HCT116 (cell line): ENCODE measurements at regions not wholly inside any gene's neighbourhood (a gene's known extent, or its start where the extent isn't known, plus 50 kb on each side); places are given as distances from the start of the nearest gene placed in this dataset.

Experiments used
- ATAC-seq: fragments of 200-7000 bp; cut with Tn5 transposase; 2 replicates; pipeline ENCODE4 v1.9.1; 2020; ENCODE audit warnings: mild to moderate bottlenecking, moderate library complexity
- BruUV-seq: library from RNA; stranded (reverse); fragments of 400-500 nt; replicated peaks from 2 replicates; lab custom pipeline; 2021; lab: Mats Ljungman, UMichigan
- CTCF ChIA-PET: fragments of 300-600 bp; sonication (Branson Sonifier 250); formaldehyde crosslinking; loops from one replicate; lab custom pipeline; 2021; ENCODE audit warnings: antibody characterized with exemption; lab: Charles Lee
- POLR2A ChIA-PET: fragments of 300-600, 350-600 bp; sonication (Branson Sonifier 250); formaldehyde crosslinking; loops from one replicate; lab custom pipeline; 2021; ENCODE audit warnings: antibody characterized with exemption; lab: Charles Lee
- RAD21 ChIA-PET, 2 experiments: fragments of 300-600 bp; sonication (Branson Sonifier 250); formaldehyde crosslinking; loops; one replicate each; lab custom pipeline; 2023; ENCODE audit warnings: low total read pairs in 2 of 2; ENCODE audit not compliant: uncharacterized antibody in 2 of 2, unreplicated experiment in 2 of 2, low non-redundant PET in 1 of 2; lab: Charles Lee
- DNase-seq: peaks from one replicate; pipeline ENCODE4 v3.0.0-alpha.2; 2010; ENCODE audit warnings: low read depth, low spot score
- H2AFZ ChIP-seq: fragments of 200-600 bp; shearing (Covaris generic), sonication (generic); 2 replicates; pipeline ENCODE4 v1.6.1; 2017; ENCODE audit warnings: low read depth, mixed run types, mixed read lengths, antibody characterized with exemption, low read length; ENCODE audit not compliant: poor library complexity, severe bottlenecking
- H3K27ac ChIP-seq: 2 replicates; pipeline ENCODE4 v1.5.1; 2012; ENCODE audit warnings: low read depth, low read length
- H3K27me3 ChIP-seq: fragments of 200-600 bp; sonication (generic); 2 replicates; pipeline ENCODE4 v1.6.1; 2016; ENCODE audit warnings: mixed run types, low read length, mixed read lengths; ENCODE audit not compliant: insufficient read depth
- H3K36me3 ChIP-seq, 2 experiments: fragments of 200-500 bp in 1 of 2; fragments of 200-600 bp in 1 of 2; sonication (Bioruptor generic) in 1 of 2; sonication (generic) in 1 of 2; 2 replicates each; pipeline versions ENCODE4 v1.5.1 to v1.6.1; 2014 to 2016; ENCODE audit warnings: low read length in 2 of 2, inconsistent platforms in 1 of 2, mixed read lengths in 1 of 2, mixed run types in 1 of 2; ENCODE audit not compliant: insufficient read depth in 2 of 2, control insufficient read depth in 1 of 2
- H3K4me1 ChIP-seq, 2 experiments: fragments of 200-600 bp in 1 of 2; sonication (generic) in 1 of 2; 2 replicates each; pipeline versions ENCODE4 v1.5.1 to v1.6.1; 2012 to 2017; ENCODE audit warnings: low read length in 2 of 2, inconsistent platforms in 1 of 2, mild to moderate bottlenecking in 1 of 2, mixed read lengths in 1 of 2, mixed run types in 1 of 2, moderate library complexity in 1 of 2; ENCODE audit not compliant: insufficient read depth in 2 of 2, control insufficient read depth in 1 of 2
- H3K4me2 ChIP-seq: fragments of 200-600 bp; sonication (generic); 2 replicates; pipeline ENCODE4 v1.6.1; 2017; ENCODE audit warnings: mixed run types, low read length, mixed read lengths
- H3K4me3 ChIP-seq, 2 experiments: fragments of 200-600 bp in 1 of 2; sonication (generic) in 1 of 2; replicated peaks in 1 of 2; 2 replicates each; pipeline ENCODE4 v1.5.1; 2011 to 2016; ENCODE audit warnings: low read length in 2 of 2, control low read depth in 1 of 2, low read depth in 1 of 2, mild to moderate bottlenecking in 1 of 2, mixed read lengths in 1 of 2, mixed run types in 1 of 2
- H3K79me2 ChIP-seq: fragments of 200-600 bp; sonication (generic); 2 replicates; pipeline ENCODE4 v1.6.1; 2017; ENCODE audit warnings: mild to moderate bottlenecking, mixed run types, low read length, moderate library complexity, mixed read lengths; ENCODE audit not compliant: insufficient read depth
- H3K9ac ChIP-seq: fragments of 200-600 bp; sonication (generic); 2 replicates; pipeline ENCODE4 v1.6.1; 2016; ENCODE audit warnings: low read length, mixed read lengths
- H3K9me2 ChIP-seq: fragments of 200-600 bp; sonication (generic), shearing (Covaris generic); 2 replicates; pipeline ENCODE4 v1.6.1; 2017; ENCODE audit warnings: mixed run types, mild to moderate bottlenecking, moderate library complexity; ENCODE audit not compliant: insufficient read depth
- H3K9me3 ChIP-seq, 2 experiments: fragments of 200-500 bp in 1 of 2; fragments of 200-600 bp in 1 of 2; sonication (Bioruptor generic) in 1 of 2; sonication (generic) in 1 of 2; 2 replicates each; pipeline ENCODE4 v1.6.1; 2014 to 2017; ENCODE audit warnings: low read length in 2 of 2, mixed read lengths in 2 of 2, inconsistent platforms in 1 of 2, low read depth in 1 of 2, mild to moderate bottlenecking in 1 of 2, mixed run types in 1 of 2, moderate library complexity in 1 of 2; ENCODE audit not compliant: control insufficient read depth in 1 of 2, insufficient read depth in 1 of 2
- H4K20me1 ChIP-seq: fragments of 200-600 bp; sonication (generic), shearing (Covaris generic); 2 replicates; pipeline ENCODE4 v1.6.1; 2017; ENCODE audit warnings: mixed run types, mild to moderate bottlenecking, moderate library complexity; ENCODE audit not compliant: insufficient read depth
- ATF3 ChIP-seq: IDR thresholded peaks from 2 replicates; pipeline ENCODE4 v1.6.1; 2012
- CBX3 ChIP-seq: IDR thresholded peaks from 2 replicates; pipeline ENCODE4 v1.6.1; 2012; ENCODE audit warnings: low read depth
- EGR1 ChIP-seq: IDR thresholded peaks from 2 replicates; pipeline ENCODE4 v1.6.1; 2012; ENCODE audit warnings: low read depth
- EZH2 ChIP-seq: fragments of 200-600 bp; sonication (generic); IDR thresholded peaks from 2 replicates; pipeline ENCODE4 v1.6.1; 2017; ENCODE audit warnings: antibody characterized with exemption, mixed run types
- FOSL1 ChIP-seq: IDR thresholded peaks from 2 replicates; pipeline ENCODE4 v1.6.1; 2012; ENCODE audit warnings: low read depth
- JUND ChIP-seq: IDR thresholded peaks from 2 replicates; pipeline ENCODE4 v1.6.1; 2012
- MAX ChIP-seq: IDR thresholded peaks from 2 replicates; pipeline ENCODE4 v1.6.1; 2012
- POLR2AphosphoS5 ChIP-seq: IDR thresholded peaks from 2 replicates; pipeline ENCODE4 v1.6.1; 2011; ENCODE audit warnings: mild to moderate bottlenecking, low read depth, low read length, moderate library complexity
- REST ChIP-seq: IDR thresholded peaks from 2 replicates; pipeline ENCODE4 v1.6.1; 2012; ENCODE audit warnings: low read depth
- SIN3A ChIP-seq: IDR thresholded peaks from 2 replicates; pipeline ENCODE4 v1.6.1; 2012; ENCODE audit warnings: low read depth
- SRF ChIP-seq: IDR thresholded peaks from 2 replicates; pipeline ENCODE4 v1.6.1; 2012; ENCODE audit warnings: low read depth
- TCF7L2 ChIP-seq: IDR thresholded peaks from 2 replicates; pipeline ENCODE4 v1.7.0; 2011; ENCODE audit warnings: borderline replicate concordance, inconsistent platforms; ENCODE audit not compliant: insufficient read depth, insufficient read length; ENCODE audit errors: extremely low read depth
- YY1 ChIP-seq: IDR thresholded peaks from 2 replicates; pipeline ENCODE4 v1.6.1; 2011; ENCODE audit warnings: low read length, low read depth, moderate library complexity, mild to moderate bottlenecking; ENCODE audit not compliant: insufficient replicate concordance; ENCODE audit errors: extremely low read depth
- ZFX ChIP-seq: fragments of 450-650 bp; IDR thresholded peaks from 2 replicates; pipeline ENCODE4 v1.6.1; 2017
- intact Hi-C: fragments of 100-400 bp; cut with micrococcal nuclease; formaldehyde crosslinking; loops from 2 replicates; pipeline ENCODE4 v1.10.0; 2022

- no peaks in the 10 kb centered on the region for H3K79me2 ChIP-seq
- TF ChIP-seq TCF7L2 (no peak), ZFX (no peak), SIN3A (no peak), SRF (no peak), CBX3 (no peak), JUND (no peak), ATF3 (no peak), MAX (no peak), YY1 (no peak)
- DNase-seq (no peak), ATAC-seq (no peak)
- no peak overlapping the region for H2AFZ ChIP-seq
- intact Hi-C loops: no loop called here
- CTCF ChIA-PET: no interaction called here
- no peak overlapping the region for H3K9ac ChIP-seq
- no peaks in the 10 kb centered on the region for H4K20me1 ChIP-seq
- POLR2A ChIA-PET: no interaction called here
- no peak overlapping the region for H3K27ac ChIP-seq
- no peaks in the 10 kb centered on the region for H3K9me3 ChIP-seq
- RAD21 ChIA-PET: no interaction called here
- no TSS peak for BruUV-seq
- H3K36me3 ChIP-seq: no peaks in the 10 kb centered on the region
- peaks cover 48% of the 10 kb centered on the region for H3K27me3 ChIP-seq
- H3K4me1 ChIP-seq: no peaks in the 10 kb centered on the region
- no peak overlapping the region for H3K4me3 ChIP-seq
- H3K9me2 ChIP-seq: no peaks in the 10 kb centered on the region
- no peak overlapping the region for H3K4me2 ChIP-seq
Observed at GRCh38 chr5:167578977-167579692, 712.3 kb upstream of the WWC1 start.

- Histone ChIP-seq H3K4me3 (no peak overlapping the region), H2AFZ (no peak overlapping the region), H4K20me1 (no peaks in the 10 kb centered on the region), H3K27ac (no peak overlapping the region), H3K27me3 (peaks cover 43% of the 10 kb centered on the region), H3K9ac (no peak overlapping the region), H3K36me3 (no peaks in the 10 kb centered on the region), H3K4me2 (no peak overlapping the region), H3K9me2 (no peaks in the 10 kb centered on the region), H3K4me1 (no peaks in the 10 kb centered on the region), H3K9me3 (no peaks in the 10 kb centered on the region), H3K79me2 (no peaks in the 10 kb centered on the region)
- CTCF ChIA-PET: no interaction called here
- TF ChIP-seq REST: no peak
- TF ChIP-seq TCF7L2: no peak
- no peak for TF ChIP-seq JUND
- TF ChIP-seq ATF3: no peak
- TF ChIP-seq EGR1: no peak
- no peak for TF ChIP-seq FOSL1
- no peak for TF ChIP-seq EZH2
- no peak for TF ChIP-seq POLR2AphosphoS5
- no peak for TF ChIP-seq MAX
- RAD21 ChIA-PET: no interaction called here
- intact Hi-C loops: no loop called here
- DNase-seq: no peak
- POLR2A ChIA-PET: no interaction called here
- BruUV-seq: no TSS peak
- ATAC-seq: no peak
Observed at GRCh38 chr5:167579693-167580055, 711.8 kb upstream of the WWC1 start.
